GM12878 (cell line): ENCODE measurements at regions not wholly inside any gene's neighbourhood (a gene's known extent, or its start where the extent isn't known, plus 50 kb on each side); places are given as distances from the start of the nearest gene placed in this dataset.

Experiments used
- ATAC-seq: fragments of 200-7000 bp; cut with Tn5 transposase; 3 replicates; pipeline ENCODE4 v1.9.1; 2020; ENCODE audit warnings: mild to moderate bottlenecking, moderate library complexity
- BruUV-seq: library from RNA; stranded (reverse); fragments of 400-500 nt; replicated peaks from 2 replicates; lab custom pipeline; 2021; lab: Mats Ljungman, UMichigan
- CTCF ChIA-PET: fragments of 300-600 bp; sonication (Branson Sonifier 250); formaldehyde crosslinking; extraction: SDS; loops from one replicate; lab custom pipeline; 2021; ENCODE audit warnings: inconsistent platforms; lab: Yijun Ruan, JAX
- POLR2A ChIA-PET: fragments of 350-600 bp; formaldehyde crosslinking; extraction: SDS; loops from one replicate; lab custom pipeline; 2021; ENCODE audit warnings: inconsistent platforms; lab: Charles Lee
- RAD21 ChIA-PET: fragments of 300-600 bp; sonication (Branson Sonifier 250); formaldehyde crosslinking; loops from one replicate; lab custom pipeline; 2023; ENCODE audit warnings: antibody characterized with exemption; ENCODE audit not compliant: unreplicated experiment; lab: Charles Lee
- SMC1A ChIA-PET: fragments of 300-600 bp; sonication (Branson Sonifier 250); formaldehyde crosslinking; loops from one replicate; lab custom pipeline; 2023; ENCODE audit not compliant: unreplicated experiment, uncharacterized antibody; lab: Charles Lee
- DNase-seq: peaks from one replicate; pipeline ENCODE4 v3.0.0-alpha.2; 2011; ENCODE audit warnings: low read depth, low spot score
- FAIRE-seq: peaks from 3 replicates; lab custom pipeline; 2011; peaks lifted over from hg19 to GRCh38; lab: Jason Lieb, UNC
- H2AFZ ChIP-seq: 2 replicates; pipeline ENCODE4 v1.6.0; 2011; ENCODE audit warnings: low read depth, low read length, control low read depth; ENCODE audit not compliant: control insufficient read depth
- H3K27ac ChIP-seq: 2 replicates; pipeline ENCODE4 v1.5.1; 2011; ENCODE audit warnings: control low read depth; ENCODE audit not compliant: control insufficient read depth, insufficient read depth
- H3K27me3 ChIP-seq, 2 experiments: replicated peaks in 1 of 2; 2 replicates each; pipeline versions ENCODE4 v1.6.0 to v1.6.1; 2011; ENCODE audit warnings: low read length in 1 of 2; ENCODE audit not compliant: control insufficient read depth in 2 of 2, insufficient read depth in 2 of 2
- H3K36me3 ChIP-seq, 2 experiments: 2 replicates each; pipeline ENCODE4 v1.5.1; 2011; ENCODE audit warnings: low read length in 1 of 2; ENCODE audit not compliant: control insufficient read depth in 2 of 2, insufficient read depth in 2 of 2
- H3K4me1 ChIP-seq: 2 replicates; pipeline ENCODE4 v1.6.1; 2011; ENCODE audit warnings: mild to moderate bottlenecking, low read length, moderate library complexity, mixed read lengths; ENCODE audit not compliant: control insufficient read depth, insufficient read depth
- H3K4me2 ChIP-seq: 2 replicates; pipeline ENCODE4 v1.6.0; 2011; ENCODE audit warnings: control low read depth; ENCODE audit not compliant: control insufficient read depth, insufficient read depth
- H3K4me3 ChIP-seq: fragments of 200-600 bp; sonication (generic); 2 replicates; pipeline ENCODE4 v1.5.1; 2016
- H3K79me2 ChIP-seq: 2 replicates; pipeline ENCODE4 v1.6.0; 2011; ENCODE audit warnings: low read length; ENCODE audit not compliant: control insufficient read depth, insufficient read depth
- H3K9ac ChIP-seq: 2 replicates; pipeline ENCODE4 v1.8.0; 2011; ENCODE audit warnings: low read length, control low read depth, mixed read lengths; ENCODE audit not compliant: control insufficient read depth, insufficient read depth
- H3K9me3 ChIP-seq: replicated peaks from 3 replicates; pipeline ENCODE4 v1.5.1; 2011; ENCODE audit warnings: mild to moderate bottlenecking, low read length; ENCODE audit not compliant: control insufficient read depth, insufficient read depth
- H4K20me1 ChIP-seq: 2 replicates; pipeline ENCODE4 v1.6.0; 2011; ENCODE audit not compliant: control insufficient read depth, insufficient read depth
- BHLHE40 ChIP-seq, 2 experiments: fragments of 450-650 bp in 1 of 2; IDR thresholded peaks; 2 replicates each; pipeline ENCODE4 v1.6.1; 2011 to 2017; ENCODE audit warnings: low read depth in 2 of 2, borderline replicate concordance in 1 of 2, improper control_type of control experiment in 1 of 2, low read length in 1 of 2, mild to moderate bottlenecking in 1 of 2
- EP300 ChIP-seq, 2 experiments: fragments of 150-350 bp in 1 of 2; IDR thresholded peaks; 2 replicates each; pipeline ENCODE4 v1.6.1; 2011 to 2012; ENCODE audit warnings: low read depth in 2 of 2, low read length in 2 of 2, borderline replicate concordance in 1 of 2, improper control_type of control experiment in 1 of 2, inconsistent platforms in 1 of 2; ENCODE audit not compliant: control insufficient read depth in 1 of 2
- USF2 ChIP-seq: IDR thresholded peaks from 2 replicates; pipeline ENCODE4 v1.6.1; 2011; ENCODE audit warnings: low read depth, low read length, improper control_type of control experiment, borderline replicate concordance
- ZBTB40 ChIP-seq: fragments of 450-650 bp; IDR thresholded peaks from 2 replicates; pipeline ENCODE4 v1.6.1; 2016; ENCODE audit warnings: mild to moderate bottlenecking, moderate library complexity, borderline replicate concordance
- WGBS: methylation state at CpG from one replicate; pipeline ENCODE4 v1.1.6; 2016; ENCODE audit warnings: low lambda C conversion rate; ENCODE audit not compliant: insufficient replicate concordance, insufficient coverage; ENCODE audit errors: missing lambda C conversion rate; 5-methylcytosine and 5-hydroxymethylcytosine counted together
- in situ Hi-C: fragments of 300-500 bp; cut with MboI; formaldehyde crosslinking; loops from 9 replicates; pipeline ENCODE4 v1.14.3; 2018; ENCODE audit warnings: mixed read lengths
- intact Hi-C: fragments of 100-400 bp; cut with micrococcal nuclease; formaldehyde crosslinking; loops from one replicate; pipeline ENCODE4 v1.14.2; 2022; ENCODE audit not compliant: unreplicated experiment

- ChIA-PET RAD21 (no interaction called here), SMC1A (no interaction called here), POLR2A (no interaction called here), CTCF (no interaction called here)
- H3K9ac ChIP-seq, result no peak overlapping the region
- no peaks in the 10 kb centered on the region for H3K9me3 ChIP-seq
- no peak for ATAC-seq
- H3K4me2 ChIP-seq, result no peak overlapping the region
- H3K27ac ChIP-seq, result no peak overlapping the region
- no peak for FAIRE-seq
- intact Hi-C loops, result no loop called here
- no peaks in the 10 kb centered on the region for H3K36me3 ChIP-seq
- TF ChIP-seq ZBTB40, result no peak
- no peak for TF ChIP-seq BHLHE40 (IDR thresholded peaks at IDR 0.05; ENCODE audit: borderline replicate concordance in 1 of 2, low read depth in 2 of 2, low read length in 1 of 2)
- TF ChIP-seq EP300 (IDR thresholded peaks at IDR 0.05; ENCODE audit: borderline replicate concordance in 1 of 2, control insufficient read depth in 1 of 2, low read depth in 2 of 2, low read length in 2 of 2), result no peak
- TF ChIP-seq USF2, result no peak
- H3K27me3 ChIP-seq, result peaks cover 4 to 6% of the 10 kb centered on the region in 2 experiments
- BruUV-seq, result no TSS peak
- no peaks in the 10 kb centered on the region for H3K79me2 ChIP-seq
- 53% methylated on average over 10 of the region's 10 CpGs for WGBS
- in situ Hi-C loops, result no loop called here
- no peak for DNase-seq
- no peak overlapping the region for H3K4me3 ChIP-seq
- no peaks in the 10 kb centered on the region for H4K20me1 ChIP-seq
- no peak overlapping the region for H2AFZ ChIP-seq
- no peaks in the 10 kb centered on the region for H3K4me1 ChIP-seq
These were observed 61.1 kb downstream of the GSX1 start for GRCh38 chr13:27853335-27853734.
